ENCODE measurements at regions not wholly inside any gene's neighbourhood (a gene's known extent, or its start where the extent isn't known, plus 50 kb on each side); places are given as distances from the start of the nearest gene placed in this dataset.

DNA sequence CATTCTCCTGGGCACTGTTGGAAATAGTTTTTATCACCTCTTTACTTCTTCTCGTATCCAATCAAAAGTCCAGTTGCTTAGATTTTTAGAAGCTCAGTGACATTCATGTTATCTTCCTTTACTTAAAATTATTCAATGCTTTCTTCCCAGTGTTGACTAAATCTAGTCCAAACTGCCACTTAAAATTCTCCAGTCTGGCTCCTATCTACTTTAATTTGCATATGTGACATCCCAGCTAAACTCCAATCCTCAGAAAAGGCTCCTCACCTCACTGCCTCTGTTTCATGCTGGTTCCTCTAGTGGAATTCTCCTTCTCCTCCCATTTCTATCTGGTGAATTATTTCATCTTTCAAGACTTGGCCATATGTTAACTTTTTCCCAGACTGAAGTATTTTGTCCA, 1238.7 kb upstream of the WWC1 start:
- no peak overlapping the region for H3K9ac ChIP-seq

DNA sequence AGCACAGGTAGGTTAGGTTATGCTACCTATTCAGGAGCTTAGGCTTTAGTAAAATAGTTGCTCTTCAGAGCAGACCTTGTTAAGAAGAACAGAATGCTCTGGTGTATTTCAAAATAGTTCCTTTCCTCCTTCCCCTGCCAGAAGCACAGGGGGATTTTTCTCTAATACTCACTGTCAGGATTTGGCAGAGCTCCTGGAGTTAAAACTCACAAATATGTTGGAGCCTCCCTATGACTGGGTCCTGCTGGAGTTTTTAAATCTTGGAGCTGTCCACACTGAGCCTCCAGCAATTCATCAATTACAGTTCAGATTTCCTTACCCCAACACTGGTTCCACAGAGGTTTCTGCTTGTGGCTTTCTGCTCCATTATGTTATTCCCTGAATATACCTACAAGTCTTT, 1233.8 kb upstream of the WWC1 start:
- Histone ChIP-seq H3K9me3 (no peaks in the 10 kb centered on the region), H3K4me3 (no peak overlapping the region), H4K20me1 (no peaks in the 10 kb centered on the region), H3K27me3 (no peaks in the 10 kb centered on the region), H3K4me1 (no peaks in the 10 kb centered on the region), H3K4me2 (no peak overlapping the region), H3K36me3 (no peaks in the 10 kb centered on the region), H3K27ac (no peak overlapping the region), H3K9ac (no peak overlapping the region)
- TF ChIP-seq Cebpa-rat (IDR thresholded peaks at IDR 0.05): no peak

More for the DNA sequence above, 1238.7 kb upstream of the WWC1 start:
- no peak overlapping the region for H3K27ac ChIP-seq
- no peaks in the 10 kb centered on the region for H3K4me1 ChIP-seq
- H3K27me3 ChIP-seq: no peaks in the 10 kb centered on the region
- H3K4me3 ChIP-seq: no peak overlapping the region
- H4K20me1 ChIP-seq: no peaks in the 10 kb centered on the region
- H3K36me3 ChIP-seq: no peaks in the 10 kb centered on the region
- TF ChIP-seq Cebpa-rat (IDR thresholded peaks at IDR 0.05): no peak
- H3K4me2 ChIP-seq: no peak overlapping the region
- H3K9me3 ChIP-seq: no peaks in the 10 kb centered on the region

DNA sequence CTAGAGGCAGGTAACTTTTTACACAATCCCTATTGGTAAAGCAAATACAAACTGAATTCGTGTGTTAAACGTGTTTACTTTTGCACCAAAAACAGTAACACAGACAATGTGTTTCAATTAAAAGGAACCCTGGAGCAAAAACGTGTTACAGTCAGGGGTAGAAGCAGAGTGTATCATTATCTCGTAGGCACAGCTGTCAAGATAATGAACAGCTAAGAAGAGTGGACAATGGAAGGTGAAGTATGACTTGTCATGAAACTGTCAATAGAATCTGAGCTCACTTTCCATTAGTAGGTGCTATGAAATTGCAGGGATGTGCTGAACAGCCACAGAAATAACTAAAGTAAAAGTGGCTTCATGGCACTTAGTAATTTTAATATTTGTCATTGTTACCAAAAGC, 1229.8 kb upstream of the WWC1 start:
- Histone ChIP-seq H3K4me1 (no peaks in the 10 kb centered on the region), H3K4me2 (no peak overlapping the region), H4K20me1 (no peaks in the 10 kb centered on the region), H3K4me3 (no peak overlapping the region), H3K9me3 (no peaks in the 10 kb centered on the region), H3K27me3 (no peaks in the 10 kb centered on the region), H3K9ac (no peak overlapping the region), H3K36me3 (no peaks in the 10 kb centered on the region), H3K27ac (no peak overlapping the region)
- no peak for TF ChIP-seq Cebpa-rat (IDR thresholded peaks at IDR 0.05)

DNA sequence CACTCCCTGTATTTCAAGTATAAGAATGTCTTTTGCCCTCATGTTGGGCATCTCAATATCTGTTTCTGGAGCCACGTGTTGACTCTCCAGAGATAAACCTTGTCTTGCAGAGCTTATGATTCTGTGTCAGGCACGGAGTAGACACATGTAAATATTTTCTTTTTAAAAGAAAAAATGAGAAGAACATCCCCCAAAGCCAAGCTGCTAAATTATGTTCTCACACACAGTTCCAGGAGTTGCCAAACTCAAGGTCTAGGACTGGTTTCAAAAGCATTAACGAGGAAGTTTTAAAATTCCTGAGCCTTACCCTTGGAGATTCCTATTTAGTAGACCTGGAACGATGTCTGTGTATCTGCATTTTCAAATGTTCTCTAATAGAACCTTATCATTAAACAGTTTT, 1228.3 kb upstream of the WWC1 start:
- TF ChIP-seq Cebpa-rat (IDR thresholded peaks at IDR 0.05): no peak
- no peaks in the 10 kb centered on the region for H3K27me3 ChIP-seq
- H3K36me3 ChIP-seq: no peaks in the 10 kb centered on the region
- H3K9ac ChIP-seq: no peak overlapping the region
- no peaks in the 10 kb centered on the region for H4K20me1 ChIP-seq
- H3K4me3 ChIP-seq: no peak overlapping the region
- H3K4me1 ChIP-seq: no peaks in the 10 kb centered on the region
- H3K9me3 ChIP-seq: no peaks in the 10 kb centered on the region
- H3K27ac ChIP-seq: no peak overlapping the region
- no peak overlapping the region for H3K4me2 ChIP-seq

DNA sequence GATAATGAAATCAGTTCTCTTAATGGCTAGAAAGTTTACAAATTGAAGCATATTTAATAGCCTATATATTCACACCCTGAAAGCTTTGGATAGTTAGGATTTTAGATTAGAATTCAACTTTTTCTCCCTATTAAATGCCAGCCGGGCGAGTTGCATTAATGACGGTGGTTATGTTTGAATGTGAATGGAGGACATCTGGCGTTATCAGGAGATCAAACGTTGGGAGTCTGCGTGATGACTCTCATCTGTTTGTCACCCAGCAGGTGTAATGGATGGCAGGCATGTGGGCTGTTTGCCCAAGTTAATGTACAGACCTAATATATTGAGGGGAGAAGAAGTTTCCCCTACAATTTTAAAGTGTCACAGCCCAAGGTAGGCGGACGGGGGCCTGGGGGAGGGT, 1227.7 kb upstream of the WWC1 start:
- Histone ChIP-seq H3K9me3 (no peaks in the 10 kb centered on the region), H3K9ac (no peak overlapping the region), H3K27me3 (no peaks in the 10 kb centered on the region), H3K4me2 (no peak overlapping the region), H3K4me1 (no peaks in the 10 kb centered on the region), H3K4me3 (no peak overlapping the region), H3K36me3 (no peaks in the 10 kb centered on the region), H3K27ac (no peak overlapping the region), H4K20me1 (no peaks in the 10 kb centered on the region)
- TF ChIP-seq Cebpa-rat (IDR thresholded peaks at IDR 0.05): no peak

DNA sequence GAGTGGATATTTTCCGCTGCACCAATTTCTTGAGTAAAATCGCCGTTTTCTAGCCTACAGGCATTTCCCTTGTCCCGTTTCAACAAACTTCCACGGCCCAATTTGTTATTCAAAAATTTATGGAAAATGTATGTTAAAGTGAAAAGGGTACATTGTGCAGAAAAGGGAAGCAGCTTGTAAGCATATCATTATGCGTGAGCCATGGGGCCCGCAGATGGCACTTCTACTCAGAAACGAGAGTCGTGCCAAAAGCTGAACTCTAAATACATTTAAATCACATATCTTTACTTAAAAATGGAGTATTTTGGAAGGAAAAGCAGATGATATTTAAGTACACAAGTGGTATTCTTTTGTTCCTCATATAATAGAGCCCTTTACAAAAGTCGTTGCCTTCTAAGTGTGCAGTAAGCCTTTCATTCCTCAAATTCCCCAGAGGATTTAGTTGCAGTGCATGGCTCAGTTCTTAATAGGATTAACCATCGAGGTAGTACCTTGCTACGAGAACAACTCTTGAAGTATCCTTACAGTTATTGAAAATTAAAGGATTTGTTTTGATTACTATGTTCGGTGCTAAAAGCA, 1227.2 kb upstream of the WWC1 start:
- H3K4me1 ChIP-seq: no peaks in the 10 kb centered on the region
- no peaks in the 10 kb centered on the region for H4K20me1 ChIP-seq
- H3K4me2 ChIP-seq: no peak overlapping the region
- H3K9me3 ChIP-seq: no peaks in the 10 kb centered on the region
- H3K27ac ChIP-seq: no peak overlapping the region
- H3K4me3 ChIP-seq: no peak overlapping the region
- TF ChIP-seq Cebpa-rat (IDR thresholded peaks at IDR 0.05): no peak
- no peaks in the 10 kb centered on the region for H3K27me3 ChIP-seq
- H3K36me3 ChIP-seq: no peaks in the 10 kb centered on the region
- H3K9ac ChIP-seq: no peak overlapping the region

DNA sequence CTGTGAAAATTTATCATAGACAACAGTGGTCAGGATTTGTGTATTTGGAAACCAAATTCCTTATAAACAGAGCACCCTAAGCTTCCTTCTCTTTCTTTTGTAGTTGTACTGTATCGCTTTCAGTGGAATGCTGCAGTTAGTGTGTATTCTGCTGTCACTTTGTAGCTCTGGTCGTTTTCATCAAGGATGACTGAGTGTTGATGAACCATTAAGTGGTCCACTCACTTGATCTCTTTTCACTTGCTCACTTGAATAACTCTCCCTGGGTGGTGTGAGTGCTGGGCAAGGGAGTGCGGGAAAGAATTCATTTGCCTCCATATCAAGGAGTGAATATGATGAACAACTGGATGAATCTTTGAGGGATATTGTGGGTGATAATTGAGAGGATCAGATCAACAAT, 1225.7 kb upstream of the WWC1 start:
- H3K4me2 ChIP-seq: no peak overlapping the region

DNA sequence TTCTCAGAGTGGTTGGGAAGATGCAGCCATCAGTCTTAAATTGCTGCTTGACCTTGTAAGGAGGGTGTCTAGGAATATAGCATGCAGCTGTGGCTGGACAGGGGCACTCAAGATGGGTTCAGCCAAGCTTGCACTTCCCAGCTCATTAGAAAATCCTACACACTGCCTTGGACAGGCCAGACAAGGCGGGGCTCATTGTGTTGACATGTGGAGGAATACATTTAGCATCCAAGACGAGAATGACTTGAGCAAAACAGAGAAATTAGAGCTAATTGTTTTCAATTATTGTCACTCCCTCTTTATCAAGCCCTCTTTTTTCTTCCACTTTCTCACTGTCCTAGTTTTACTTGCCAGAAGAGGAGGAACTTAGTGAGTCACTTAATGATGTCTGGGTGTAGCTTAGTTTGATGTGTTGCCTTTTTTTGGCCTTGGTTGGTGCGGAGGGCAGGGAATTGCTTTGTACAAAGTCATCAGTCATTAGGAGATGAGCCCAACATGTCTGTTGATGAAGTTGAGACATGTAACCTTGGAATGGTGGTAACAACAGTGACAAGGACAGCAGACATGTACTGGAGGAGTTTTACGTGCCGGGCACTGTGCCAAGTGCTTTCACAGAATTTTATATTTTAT, 1219.3 kb upstream of the WWC1 start:
- Histone ChIP-seq H3K9ac (no peak overlapping the region), H3K27ac (no peak overlapping the region), H3K4me2 (no peak overlapping the region), H3K4me1 (no peaks in the 10 kb centered on the region), H4K20me1 (no peaks in the 10 kb centered on the region), H3K36me3 (no peaks in the 10 kb centered on the region), H3K9me3 (no peaks in the 10 kb centered on the region), H3K27me3 (no peaks in the 10 kb centered on the region), H3K4me3 (no peak overlapping the region)
- TF ChIP-seq Cebpa-rat (IDR thresholded peaks at IDR 0.05): no peak

More for the DNA sequence above, 1225.7 kb upstream of the WWC1 start:
- H3K27me3 ChIP-seq: no peaks in the 10 kb centered on the region
- H4K20me1 ChIP-seq: no peaks in the 10 kb centered on the region
- H3K4me3 ChIP-seq: no peak overlapping the region
- no peak overlapping the region for H3K27ac ChIP-seq
- no peaks in the 10 kb centered on the region for H3K4me1 ChIP-seq
- no peak for TF ChIP-seq Cebpa-rat (IDR thresholded peaks at IDR 0.05)
- H3K36me3 ChIP-seq: no peaks in the 10 kb centered on the region
- no peaks in the 10 kb centered on the region for H3K9me3 ChIP-seq
- no peak overlapping the region for H3K9ac ChIP-seq

DNA sequence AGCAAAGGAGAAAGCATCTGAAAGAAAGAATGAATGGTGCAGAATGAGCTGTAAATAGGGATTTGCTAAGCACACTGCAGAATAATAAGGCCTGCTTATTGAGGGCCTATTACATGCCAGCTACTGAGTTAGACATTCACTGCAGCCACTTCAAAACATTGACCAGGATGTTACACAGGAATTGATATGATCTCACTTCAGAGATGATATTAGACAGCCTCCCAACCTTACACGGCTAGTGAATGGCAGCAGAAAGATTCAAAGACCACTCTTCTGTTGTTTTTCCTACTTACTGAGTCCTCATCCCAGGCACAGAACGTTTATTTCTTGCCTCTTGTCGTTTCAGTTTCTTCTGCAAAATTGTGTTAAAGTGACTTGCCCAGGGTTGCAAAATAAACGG, 1209.9 kb upstream of the WWC1 start:
- no peaks in the 10 kb centered on the region for H4K20me1 ChIP-seq
- TF ChIP-seq Cebpa-rat (IDR thresholded peaks at IDR 0.05): no peak
- H3K27ac ChIP-seq: no peak overlapping the region
- no peaks in the 10 kb centered on the region for H3K4me1 ChIP-seq
- no peak overlapping the region for H3K4me2 ChIP-seq
- H3K9ac ChIP-seq: no peak overlapping the region
- no peaks in the 10 kb centered on the region for H3K36me3 ChIP-seq
- no peak overlapping the region for H3K4me3 ChIP-seq
- H3K27me3 ChIP-seq: no peaks in the 10 kb centered on the region
- H3K9me3 ChIP-seq: no peaks in the 10 kb centered on the region

DNA sequence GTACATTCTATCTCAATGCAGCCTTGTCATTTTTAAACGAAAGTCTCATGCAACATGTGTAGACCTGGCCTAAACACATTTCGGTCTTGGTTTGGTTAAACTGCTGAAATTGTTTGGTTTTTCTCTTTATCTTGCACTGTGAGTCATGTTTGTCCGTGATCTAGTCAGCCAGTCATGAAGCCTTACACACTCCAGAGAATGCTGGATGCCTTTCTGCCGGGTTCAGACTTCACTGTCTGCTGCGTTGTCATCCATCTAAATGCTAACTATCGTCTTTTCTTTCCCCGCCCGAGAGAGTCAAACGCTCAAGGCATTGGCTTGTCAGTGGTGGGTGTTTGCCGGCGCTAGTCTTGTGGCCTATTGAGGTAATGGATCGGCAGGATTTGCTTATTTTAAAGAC, 1194.6 kb upstream of the WWC1 start:
- Histone ChIP-seq H3K4me2 (no peak overlapping the region), H3K27ac (no peak overlapping the region), H3K9me3 (no peaks in the 10 kb centered on the region), H4K20me1 (no peaks in the 10 kb centered on the region), H3K4me1 (no peaks in the 10 kb centered on the region), H3K36me3 (no peaks in the 10 kb centered on the region), H3K9ac (no peak overlapping the region), H3K4me3 (no peak overlapping the region), H3K27me3 (no peaks in the 10 kb centered on the region)
- TF ChIP-seq Cebpa-rat (IDR thresholded peaks at IDR 0.05): no peak

DNA sequence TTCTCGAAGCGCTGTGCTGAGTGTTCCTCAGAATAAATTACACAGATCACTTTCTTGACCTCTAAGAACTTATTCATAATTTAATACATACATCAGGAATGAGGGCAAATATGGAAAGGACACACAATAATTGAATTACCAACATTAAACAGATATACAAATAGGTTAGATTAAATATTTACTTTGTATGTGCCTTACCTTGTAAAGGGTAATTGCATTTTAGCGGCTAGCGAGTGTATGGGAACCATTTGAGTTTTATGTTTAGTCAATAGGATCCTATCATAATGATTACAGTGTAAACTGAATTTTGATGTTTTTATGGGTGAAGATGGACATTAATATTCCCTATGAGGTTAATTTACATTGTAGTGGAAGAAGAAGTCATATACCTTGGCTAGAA, 1187.1 kb upstream of the WWC1 start:
- Histone ChIP-seq H3K9me3 (no peaks in the 10 kb centered on the region), H3K4me3 (no peak overlapping the region), H3K27ac (no peak overlapping the region), H3K27me3 (no peaks in the 10 kb centered on the region), H3K9ac (no peak overlapping the region), H3K4me2 (no peak overlapping the region), H3K4me1 (no peaks in the 10 kb centered on the region), H3K36me3 (no peaks in the 10 kb centered on the region), H4K20me1 (no peaks in the 10 kb centered on the region)
- TF ChIP-seq Cebpa-rat (IDR thresholded peaks at IDR 0.05): no peak
